ENCODE measurements at regions not wholly inside any gene's neighbourhood (a gene's known extent, or its start where the extent isn't known, plus 50 kb on each side); places are given as distances from the start of the nearest gene placed in this dataset.

GRCh38 chr4:80145739-80146138, 51.6 kb upstream of the PRDM8 start:
- Histone ChIP-seq H3K27me3 (ENCODE audit: control insufficient read depth, insufficient read depth, low read length) (no peaks in the 10 kb centered on the region), H3K4me2 (ENCODE audit: low read length) (no peak overlapping the region), H3K4me3 (ENCODE audit: low read depth, low read length) (no peak overlapping the region), H3K9ac (no peak overlapping the region), H3K4me1 (no peaks in the 10 kb centered on the region), H3K79me2 (no peaks in the 10 kb centered on the region), H2AFZ (no peak overlapping the region), H3K27ac (no peak overlapping the region), H3K36me3 (ENCODE audit: control insufficient read depth, insufficient read depth, low read length) (no peaks in the 10 kb centered on the region), H3K9me3 (ENCODE audit: control insufficient read depth, low read length) (no peaks in the 10 kb centered on the region)
- TF ChIP-seq CTCF (IDR thresholded peaks at IDR 0.05): no peak

GRCh38 chr4:80144676-80145470, 52.4 kb upstream of the PRDM8 start:
- Histone ChIP-seq H3K9me3 (ENCODE audit: control insufficient read depth, low read length) (no peaks in the 10 kb centered on the region), H3K27ac (no peak overlapping the region)
- no peak for TF ChIP-seq CTCF (IDR thresholded peaks at IDR 0.05)

GRCh38 chr4:80143307-80143679, 54.0 kb upstream of the PRDM8 start:
- Histone ChIP-seq H3K9me3 (ENCODE audit: control insufficient read depth, low read length) (no peaks in the 10 kb centered on the region), H3K27ac (no peak overlapping the region), H3K36me3 (ENCODE audit: control insufficient read depth, insufficient read depth, low read length) (no peaks in the 10 kb centered on the region), H2AFZ (no peak overlapping the region), H3K9ac (no peak overlapping the region), H3K4me2 (ENCODE audit: low read length) (no peak overlapping the region), H3K4me1 (no peaks in the 10 kb centered on the region), H3K4me3 (ENCODE audit: low read depth, low read length) (no peak overlapping the region), H3K79me2 (no peaks in the 10 kb centered on the region), H3K27me3 (ENCODE audit: control insufficient read depth, insufficient read depth, low read length) (no peaks in the 10 kb centered on the region)
- no peak for TF ChIP-seq CTCF (IDR thresholded peaks at IDR 0.05)

More at GRCh38 chr4:80144676-80145470, 52.4 kb upstream of the PRDM8 start:
- Histone ChIP-seq H3K36me3 (ENCODE audit: control insufficient read depth, insufficient read depth, low read length) (no peaks in the 10 kb centered on the region), H3K4me1 (no peaks in the 10 kb centered on the region), H3K27me3 (ENCODE audit: control insufficient read depth, insufficient read depth, low read length) (no peaks in the 10 kb centered on the region), H3K79me2 (no peaks in the 10 kb centered on the region), H3K9ac (no peak overlapping the region), H3K4me3 (ENCODE audit: low read depth, low read length) (no peak overlapping the region), H2AFZ (no peak overlapping the region), H3K4me2 (ENCODE audit: low read length) (no peak overlapping the region)

- Histone ChIP-seq H3K4me3 (ENCODE audit: low read depth, low read length) (no peak overlapping the region), H3K27me3 (ENCODE audit: control insufficient read depth, insufficient read depth, low read length) (no peaks in the 10 kb centered on the region), H3K9me3 (ENCODE audit: control insufficient read depth, low read length) (no peaks in the 10 kb centered on the region), H3K36me3 (ENCODE audit: control insufficient read depth, insufficient read depth, low read length) (no peaks in the 10 kb centered on the region), H3K4me2 (ENCODE audit: low read length) (no peak overlapping the region), H3K27ac (no peak overlapping the region), H3K4me1 (no peaks in the 10 kb centered on the region), H3K9ac (no peak overlapping the region), H3K79me2 (no peaks in the 10 kb centered on the region), H2AFZ (no peak overlapping the region)
- TF ChIP-seq CTCF (IDR thresholded peaks at IDR 0.05): no peak
Measured at GRCh38 chr4:80142394-80143306, 54.7 kb upstream of the PRDM8 start.
